NCI-H2227 treated with DMSO at 0.1 percent for 48 hours (cell line): ENCODE measurements at regions not wholly inside any gene's neighbourhood (a gene's known extent, or its start where the extent isn't known, plus 50 kb on each side); places are given as distances from the start of the nearest gene placed in this dataset.
A peak's percentile ranks its signal among the peaks of the same experiment; 100 is the strongest.

Source experiments
- DNase-seq: peaks from one replicate; lab custom pipeline; 2025; lab: John Stamatoyannopoulos, UW

DNA sequence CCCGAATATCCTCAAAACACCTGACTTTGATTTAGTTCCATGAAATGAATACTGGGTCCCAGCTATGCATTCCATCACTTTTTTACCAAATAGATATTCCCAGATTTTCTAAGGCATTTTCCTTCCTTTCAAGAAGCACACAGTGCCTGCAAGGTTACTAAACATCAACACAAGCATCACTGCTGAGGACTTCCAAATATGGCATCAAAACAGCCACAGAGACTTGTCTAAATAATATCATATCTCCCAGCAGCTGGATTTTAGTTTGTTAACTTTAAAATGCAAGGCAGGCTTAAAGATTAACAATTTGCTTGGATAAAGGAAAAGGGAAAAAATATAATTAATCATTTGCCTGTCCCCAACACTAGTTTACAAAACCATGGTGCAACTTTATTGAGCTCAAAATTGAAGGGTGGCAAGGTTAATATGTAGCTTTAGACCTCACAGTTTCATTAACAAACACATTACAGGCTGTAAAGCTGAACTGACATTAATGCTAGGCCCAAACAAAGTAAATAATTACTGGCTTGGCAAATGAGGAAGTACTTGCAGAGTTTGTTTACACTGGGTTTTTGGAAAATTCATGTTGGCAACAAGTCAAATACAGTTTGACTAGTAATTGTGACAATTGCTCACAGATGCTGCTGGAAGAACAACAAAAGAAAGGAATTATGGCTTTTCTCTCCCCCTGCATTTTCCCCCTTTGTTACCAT, 401.7 kb upstream of the CDIN1 start:
- peak; percentile 82 for DNase-seq

DNA sequence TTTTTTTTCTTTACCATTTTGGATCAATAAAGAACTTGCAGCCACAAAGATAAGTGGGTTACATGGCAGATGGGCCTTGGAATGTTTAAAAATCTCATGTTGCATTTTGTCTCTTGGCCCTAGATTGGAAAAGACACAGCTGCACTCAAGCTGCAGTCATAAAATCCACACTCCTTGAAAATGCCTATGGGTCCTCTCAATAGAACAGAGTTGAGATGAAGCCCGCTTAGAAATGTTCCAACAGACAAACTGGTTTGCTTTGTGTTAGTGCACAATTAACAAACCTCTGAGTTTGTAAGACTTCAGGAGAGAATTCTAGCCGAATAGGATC, 401.2 kb upstream of the CDIN1 start:
- no peak for DNase-seq

DNA sequence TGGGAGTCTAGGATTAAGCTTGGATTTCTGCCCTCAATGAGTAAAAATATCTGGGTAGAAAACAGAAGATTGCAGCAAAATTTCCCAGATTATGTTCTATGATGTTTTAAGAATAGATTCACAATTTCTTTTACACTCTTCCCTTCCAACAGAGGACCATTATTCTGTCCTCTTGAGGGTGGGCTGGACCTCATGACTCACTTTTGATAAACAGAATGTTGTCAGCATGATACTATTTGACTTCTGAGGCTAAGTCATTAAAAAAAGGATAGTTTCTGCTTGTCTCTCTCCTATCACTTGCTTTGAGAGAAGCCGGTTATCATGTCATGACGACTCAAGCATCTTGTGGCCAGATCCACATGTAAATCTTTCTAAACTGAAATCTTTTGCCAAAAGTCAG, 396.2 kb upstream of the CDIN1 start:
- no peak for DNase-seq

DNA sequence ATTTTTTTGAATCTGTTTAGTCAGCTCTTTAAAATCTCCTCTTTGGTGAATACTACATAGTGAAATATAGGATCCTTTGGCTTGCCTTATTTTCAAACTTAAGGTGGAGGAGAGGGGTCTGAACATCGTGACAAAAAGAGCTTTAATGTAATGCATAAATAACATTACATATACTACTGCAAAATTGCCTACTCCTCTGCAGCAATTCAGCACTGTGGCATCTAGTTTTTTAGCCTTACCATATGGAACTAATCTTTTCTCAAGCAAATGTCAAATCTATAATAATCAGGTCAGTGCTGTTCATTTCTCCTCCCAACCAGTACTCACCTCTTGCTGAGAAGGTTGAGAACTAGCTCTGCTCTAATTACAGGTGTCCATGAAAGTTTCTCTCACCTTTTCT, 394.0 kb upstream of the CDIN1 start:
- DNase-seq = no peak

DNA sequence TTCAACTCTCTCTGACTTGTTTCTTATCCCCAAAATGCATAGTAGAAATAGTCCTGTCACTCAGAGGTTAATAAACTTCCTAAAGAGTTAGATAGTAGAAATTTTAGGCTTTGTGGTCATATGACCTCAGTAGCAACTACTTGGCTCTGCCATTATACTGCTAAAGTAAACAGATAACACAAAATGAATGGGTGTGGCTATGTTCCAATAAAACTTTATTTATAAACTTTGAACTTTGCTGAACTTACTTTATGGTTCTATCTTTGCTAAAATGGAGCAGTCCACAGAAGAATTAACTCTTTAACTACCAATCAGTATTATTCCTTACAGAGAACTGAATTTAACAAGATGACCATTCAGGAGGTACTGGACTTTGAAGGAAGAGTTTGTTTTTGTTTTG, 393.6 kb upstream of the CDIN1 start:
- DNase-seq = no peak

DNA sequence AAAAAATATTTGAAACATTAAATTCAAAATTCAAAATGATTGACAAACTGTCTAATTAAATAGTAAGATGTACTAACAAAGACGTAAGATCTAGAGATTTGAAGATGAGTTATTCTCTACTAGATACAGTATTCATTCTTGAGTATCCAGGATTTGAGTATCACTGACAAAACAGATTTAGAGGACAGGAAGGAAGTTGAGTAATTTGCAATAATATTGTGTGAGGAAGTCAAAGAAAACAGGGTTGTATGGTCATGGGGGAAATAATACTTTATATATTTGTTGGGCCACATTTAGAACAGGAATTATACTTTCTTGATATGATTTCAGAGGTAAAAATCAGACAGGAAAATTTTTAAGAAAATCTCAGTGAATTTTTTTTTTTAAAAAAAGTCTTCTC, 393.1 kb upstream of the CDIN1 start:
- DNase-seq = no peak

DNA sequence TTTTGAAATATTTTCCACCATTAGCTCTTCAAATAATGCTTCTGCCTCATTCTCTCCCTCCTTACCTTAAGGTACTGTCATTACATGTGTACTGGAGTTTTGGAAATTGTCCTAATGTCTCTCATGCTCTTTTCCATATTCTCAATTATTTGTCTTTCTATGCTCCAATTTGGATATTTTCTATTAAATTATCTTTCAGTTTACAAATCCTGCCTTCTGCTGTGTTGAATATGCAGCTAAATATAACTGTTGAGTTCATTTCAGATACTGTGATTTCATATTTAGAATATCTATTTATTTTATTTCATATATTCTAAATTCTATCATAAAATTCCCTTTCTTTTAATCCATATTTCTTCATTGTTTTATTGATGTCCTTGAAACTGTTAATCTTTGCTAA, 388.0 kb upstream of the CDIN1 start:
- DNase-seq = no peak

DNA sequence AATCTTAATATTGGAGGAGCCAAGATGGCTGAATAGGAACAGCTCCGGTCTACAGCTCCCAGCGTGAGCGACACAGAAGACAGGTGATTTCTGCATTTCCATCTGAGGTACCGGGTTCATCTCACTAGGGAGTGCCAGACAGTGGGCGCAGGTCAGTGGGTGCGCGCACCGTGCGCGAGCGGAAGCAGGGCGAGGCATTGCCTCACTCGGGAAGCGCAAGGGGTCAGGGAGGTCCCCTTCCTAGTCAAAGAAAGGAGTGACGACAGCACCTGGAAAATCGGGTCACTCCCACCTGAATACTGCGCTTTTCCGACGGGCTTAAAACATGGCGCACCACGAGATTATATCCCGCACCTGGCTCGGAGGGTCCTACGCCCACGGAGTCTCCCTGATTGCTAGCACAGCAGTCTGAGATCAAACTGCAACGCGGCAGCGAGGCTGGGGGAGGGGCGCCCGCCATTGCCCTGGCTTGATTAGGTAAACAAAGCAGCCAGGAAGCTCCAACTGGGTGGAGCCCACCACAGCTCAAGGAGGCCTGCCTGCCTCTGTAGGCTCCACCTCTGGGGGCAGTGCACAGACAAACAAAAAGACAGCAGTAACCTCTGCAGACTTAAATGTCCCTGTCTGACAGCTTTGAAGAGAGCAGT, 383.9 kb upstream of the CDIN1 start:
- peak; percentile 4 for DNase-seq

DNA sequence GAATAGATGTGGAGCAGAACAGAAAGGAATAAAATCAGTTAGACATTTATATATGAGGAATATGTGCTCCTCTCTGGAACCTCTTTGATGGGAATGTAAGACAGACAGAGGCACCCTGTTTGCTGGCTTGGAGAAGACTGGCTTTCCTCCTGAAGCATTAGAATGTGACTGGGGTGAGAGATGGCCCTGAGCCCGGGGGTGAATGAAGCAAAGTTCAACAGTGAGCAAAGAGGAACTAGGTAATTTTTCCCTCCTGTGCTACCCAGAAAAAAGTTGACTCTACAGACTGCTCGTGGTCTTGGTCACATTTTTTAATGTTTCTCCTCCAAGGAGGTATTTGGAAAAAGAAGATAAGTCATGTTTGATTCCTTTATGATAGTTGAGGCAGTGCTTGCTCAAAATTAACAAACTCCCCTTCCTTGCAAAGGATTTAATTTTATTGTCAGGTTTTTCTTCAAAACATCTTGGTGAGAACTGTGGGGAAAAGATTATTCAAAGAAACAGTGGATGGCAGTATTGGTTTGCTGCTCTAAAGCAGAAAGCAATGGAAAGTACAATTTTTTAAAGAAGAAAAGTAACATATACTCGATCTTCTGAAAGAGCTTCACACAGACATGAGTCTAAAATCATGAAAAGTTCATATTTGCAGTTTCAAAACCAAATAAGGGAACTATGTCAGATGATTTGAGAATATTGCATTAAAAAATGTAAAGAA, 370.4 kb upstream of the CDIN1 start:
- no peak for DNase-seq

DNA sequence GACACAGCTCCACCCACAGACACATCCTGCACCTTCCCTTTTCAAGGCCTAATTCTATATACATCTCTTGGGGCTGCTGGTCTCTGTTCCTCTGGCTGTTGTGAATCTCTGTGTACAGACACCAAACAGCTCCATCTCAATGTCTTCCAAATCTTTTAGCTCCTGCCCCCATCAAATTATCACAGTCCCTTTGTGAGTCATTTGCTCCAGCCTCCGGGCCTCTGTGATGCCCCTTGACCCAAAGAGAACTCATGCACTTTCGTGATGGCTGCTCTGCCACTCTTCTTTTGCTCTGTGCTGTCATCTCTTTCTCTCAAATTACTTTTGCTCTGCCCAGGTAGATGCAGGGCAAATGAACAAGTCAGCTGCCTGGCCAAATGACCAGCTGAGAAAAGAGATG, 369.0 kb upstream of the CDIN1 start:
- no peak for DNase-seq

DNA sequence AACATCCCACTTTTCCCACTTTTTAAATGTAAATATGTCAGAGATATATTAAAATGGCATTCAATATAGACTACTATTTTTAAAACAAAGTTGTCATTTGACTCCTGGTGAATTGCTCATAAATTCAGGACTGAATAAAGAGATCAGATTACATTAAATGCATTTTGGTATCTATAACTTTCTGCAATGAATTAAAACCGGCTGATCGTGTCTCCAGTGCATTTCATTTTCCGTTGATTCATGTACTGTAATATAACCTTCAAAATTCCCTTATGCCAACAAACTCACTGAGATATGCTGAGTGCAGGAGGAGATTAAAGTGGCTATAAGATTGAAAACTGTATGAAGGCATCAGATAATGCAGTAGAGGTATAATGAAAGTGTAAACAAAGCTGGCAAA, 361.1 kb upstream of the CDIN1 start:
- DNase-seq = no peak

DNA sequence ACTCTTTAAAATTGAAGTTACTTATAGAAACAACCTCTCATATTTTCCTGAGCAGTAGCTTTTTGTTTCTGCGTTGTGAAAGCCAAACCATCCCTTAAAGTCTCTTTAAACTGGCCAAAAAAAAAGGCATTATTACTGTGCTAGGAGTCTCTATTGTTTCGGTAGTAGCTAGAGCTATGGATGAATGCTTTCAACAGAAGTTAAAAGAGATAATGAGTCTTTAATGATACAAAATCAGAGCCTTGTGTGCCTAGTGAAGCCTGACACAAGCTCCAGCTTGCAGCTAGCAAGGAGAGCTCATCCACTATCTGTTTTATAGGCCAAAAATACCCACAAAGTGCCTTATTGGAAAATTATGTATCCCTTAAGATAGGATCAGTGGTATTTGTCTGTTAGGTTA, 360.4 kb upstream of the CDIN1 start:
- no peak for DNase-seq

DNA sequence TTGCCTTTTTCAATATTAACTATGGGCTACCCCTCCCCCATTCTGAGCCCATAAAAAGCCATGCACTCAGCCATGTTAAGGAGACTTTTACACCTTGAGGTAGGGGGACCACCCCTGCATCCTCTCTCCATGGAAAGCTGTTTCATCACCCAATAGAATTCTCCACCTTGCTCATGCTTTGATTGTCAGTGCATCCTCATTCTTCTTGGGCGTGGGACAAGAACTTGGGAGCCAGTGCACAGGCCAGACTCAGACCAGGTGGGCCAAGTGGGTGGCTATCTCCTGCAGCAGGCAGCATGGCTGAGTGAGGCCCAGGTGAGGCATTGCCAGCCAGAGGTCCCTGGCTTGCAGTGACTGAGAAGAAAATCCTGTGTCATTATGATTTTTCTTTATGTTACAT, 357.4 kb upstream of the CDIN1 start:
- DNase-seq = no peak

DNA sequence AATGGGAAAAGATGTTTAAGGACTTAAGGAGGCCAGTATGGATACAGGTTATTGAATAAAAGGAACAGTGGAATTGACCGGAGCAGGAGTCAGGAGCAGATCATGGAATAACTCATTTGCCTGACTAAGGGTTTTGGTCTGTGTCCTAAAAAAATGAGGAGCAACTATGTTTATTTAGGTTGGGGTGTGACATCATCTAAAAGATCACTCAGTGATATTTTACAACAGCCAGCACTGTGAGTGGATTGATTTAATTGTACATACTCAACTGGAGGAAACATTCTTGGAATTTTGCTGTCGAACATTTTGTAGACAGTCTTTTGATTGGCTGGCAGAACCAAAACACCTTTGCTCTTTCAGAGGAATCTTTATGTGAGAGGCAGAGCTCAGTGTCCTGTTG, 348.6 kb upstream of the CDIN1 start:
- DNase-seq = no peak

DNA sequence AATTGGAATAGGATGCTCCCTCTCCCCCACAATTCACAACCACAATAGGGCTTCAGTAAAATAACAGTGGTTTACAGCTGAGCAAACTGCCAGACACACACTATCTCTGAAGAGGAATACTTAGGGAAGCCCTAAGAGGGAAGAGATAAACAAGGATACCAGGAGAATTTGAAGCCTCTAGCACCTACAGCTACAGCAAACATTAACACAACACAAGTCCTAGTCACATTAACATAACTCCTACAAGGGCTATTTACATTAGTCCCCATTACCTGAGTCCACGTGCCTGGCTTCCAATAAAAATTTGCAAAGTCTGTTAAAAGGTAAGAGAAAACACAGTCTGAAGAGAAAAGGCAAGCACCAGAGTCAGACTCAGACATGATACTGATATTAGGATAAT, 346.9 kb upstream of the CDIN1 start:
- DNase-seq = no peak

DNA sequence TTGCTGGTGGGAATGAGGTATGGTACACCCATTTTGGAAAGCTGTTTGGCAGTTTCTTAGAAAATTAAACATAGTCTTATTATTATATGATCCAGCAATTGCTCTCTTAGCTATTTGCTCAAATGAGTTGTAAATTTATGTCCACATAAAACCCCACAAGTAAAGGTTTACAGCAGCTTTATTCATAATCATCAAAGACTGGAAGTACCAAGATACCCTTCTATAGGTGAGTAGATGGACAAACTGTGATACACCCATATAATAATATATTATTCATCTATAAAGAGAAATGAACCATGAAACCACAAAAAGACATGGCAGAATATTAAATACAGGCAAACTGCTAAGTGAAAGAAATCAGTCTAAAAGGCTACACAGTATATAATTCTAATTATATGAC, 344.7 kb upstream of the CDIN1 start:
- DNase-seq = no peak

DNA sequence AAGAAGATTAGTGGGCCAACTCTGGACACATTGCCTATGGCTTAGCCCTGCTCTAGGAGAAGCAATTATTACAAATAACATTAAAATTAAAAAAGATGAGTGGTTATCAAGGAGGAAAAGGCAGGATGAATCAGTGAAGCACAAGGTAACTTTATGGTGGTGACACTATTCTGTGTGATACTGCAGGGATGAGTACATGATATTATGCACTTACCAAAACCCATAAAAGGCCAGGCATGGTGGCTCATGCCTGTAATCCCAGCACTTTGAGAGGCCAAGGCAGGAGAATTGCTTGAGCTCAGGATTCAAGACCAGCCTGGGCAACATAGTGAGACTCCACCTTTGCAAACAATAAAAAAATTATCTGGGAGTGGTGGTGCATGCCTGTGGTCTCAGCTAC, 344.3 kb upstream of the CDIN1 start:
- no peak for DNase-seq

DNA sequence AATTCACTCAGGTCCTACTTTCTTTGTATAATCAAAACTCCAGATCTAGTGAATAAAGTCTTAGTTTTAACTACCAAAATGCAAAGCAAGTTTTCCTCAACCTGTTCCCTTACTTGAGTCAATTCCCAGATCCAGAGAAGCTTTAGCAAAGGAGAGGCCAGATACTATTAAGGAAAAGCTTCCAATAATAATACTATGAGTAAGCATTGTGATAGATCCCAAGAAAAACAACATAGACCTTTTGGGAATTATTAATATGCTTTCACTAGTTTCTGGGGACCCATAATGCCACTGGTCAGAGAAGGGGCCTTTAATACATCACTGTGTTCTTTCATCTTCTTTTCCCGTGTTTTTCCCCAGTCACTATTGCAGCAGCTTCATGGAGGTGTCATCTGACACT, 339.9 kb upstream of the CDIN1 start:
- no peak for DNase-seq

DNA sequence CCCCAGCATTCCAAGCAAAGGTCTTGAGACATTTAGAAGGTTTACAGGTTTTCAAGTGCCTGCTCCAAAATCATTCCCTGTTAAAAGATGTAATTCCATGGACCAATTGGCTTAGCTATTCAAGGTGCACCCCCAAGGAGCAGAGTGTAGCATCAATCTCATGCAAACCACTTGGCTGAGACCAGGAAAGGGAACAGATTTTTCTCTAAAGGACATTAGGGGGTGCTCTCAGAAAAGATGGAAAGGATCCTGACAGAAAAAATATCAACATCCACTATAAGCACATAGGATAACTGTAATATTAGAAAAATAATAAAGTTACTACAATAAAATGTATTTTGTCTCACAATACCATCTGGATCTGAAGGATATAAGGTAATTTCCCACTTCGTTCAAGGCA, 328.0 kb upstream of the CDIN1 start:
- no peak for DNase-seq

DNA sequence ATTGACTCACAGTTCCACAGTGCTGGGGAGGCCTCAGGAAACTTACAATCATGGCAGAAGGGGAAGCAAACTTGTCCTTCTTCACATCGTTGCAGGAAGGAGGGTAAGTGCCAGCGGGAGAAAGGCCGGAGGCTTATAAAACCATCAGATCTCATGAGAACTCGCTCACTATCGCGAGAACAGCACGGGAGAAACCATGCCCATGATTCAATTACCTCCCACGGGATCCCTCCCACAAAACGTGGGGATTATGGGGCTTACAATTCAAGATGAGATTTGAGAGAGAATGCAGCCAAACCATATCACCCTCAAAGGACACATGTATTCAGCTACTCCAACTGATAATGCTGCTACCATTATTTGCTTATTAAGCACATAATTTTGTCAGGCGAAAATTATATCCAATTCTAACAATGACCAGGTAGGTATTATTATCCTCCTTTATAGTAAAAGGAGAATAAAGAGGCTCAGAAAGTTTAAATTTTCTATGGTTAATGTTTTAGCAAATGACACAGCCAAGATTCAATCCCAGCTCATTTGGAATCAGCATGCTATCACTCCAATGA, 327.2 kb upstream of the CDIN1 start:
- no peak for DNase-seq

DNA sequence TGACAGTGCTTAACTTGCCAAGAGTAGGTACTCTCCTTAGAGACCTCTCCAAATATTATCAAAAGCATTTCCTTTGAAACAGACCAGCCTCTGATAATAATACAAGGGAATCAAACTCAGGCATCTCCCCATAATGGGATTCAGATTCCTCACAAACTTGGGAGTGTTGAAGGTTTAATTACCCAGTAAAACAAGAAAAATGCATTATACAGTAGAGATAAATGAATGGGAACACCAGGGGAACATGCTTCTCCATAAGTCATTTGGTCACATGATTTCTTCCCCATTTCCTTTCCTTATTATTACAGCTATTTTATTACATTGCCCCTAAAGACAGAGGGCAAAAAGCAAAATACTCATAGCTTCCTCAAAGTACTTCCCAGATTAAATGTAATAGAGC, 325.0 kb upstream of the CDIN1 start:
- DNase-seq = no peak

DNA sequence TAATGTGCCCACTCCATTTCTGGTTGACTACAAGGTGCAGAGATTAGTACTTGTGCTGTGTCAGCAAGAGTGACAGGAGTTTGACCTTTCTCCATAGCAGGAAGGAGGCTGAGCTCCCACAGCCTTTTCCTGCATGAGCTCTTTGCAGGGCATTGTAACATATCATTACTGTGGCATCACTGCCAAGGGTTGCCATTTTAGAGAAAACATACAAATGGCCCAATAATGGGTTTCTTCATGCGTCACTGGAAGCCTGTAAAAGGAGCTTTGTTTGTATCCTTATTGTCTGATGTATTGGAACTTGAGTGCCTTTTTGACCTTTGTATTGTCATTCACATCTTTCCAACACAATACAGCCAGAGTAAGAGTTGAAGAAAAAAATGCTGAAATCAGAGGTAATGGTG, 323.0 kb upstream of the CDIN1 start:
- DNase-seq = peak; percentile 79

DNA sequence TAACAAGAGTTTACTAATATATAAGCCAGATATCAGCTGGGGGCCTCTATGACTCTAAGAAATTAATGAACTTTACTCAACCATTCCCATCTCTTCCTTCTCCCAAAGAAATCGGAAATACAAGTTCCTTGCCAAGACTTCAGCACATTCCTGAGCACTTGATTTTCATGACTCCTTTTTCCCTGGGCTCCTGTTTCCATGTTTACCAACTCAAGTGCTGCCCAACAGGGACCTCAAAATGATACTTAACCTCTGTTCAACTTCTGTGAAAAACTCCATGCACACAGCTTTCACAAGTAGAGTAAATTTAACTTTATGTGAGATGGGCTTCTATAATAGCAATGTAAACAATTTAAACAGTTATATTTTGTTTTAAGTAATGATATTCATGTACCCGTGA, 315.8 kb upstream of the CDIN1 start:
- DNase-seq = peak; percentile 34
